ENCODE measurements at regions not wholly inside any gene's neighbourhood (a gene's known extent, or its start where the extent isn't known, plus 50 kb on each side); places are given as distances from the start of the nearest gene placed in this dataset.

- TF ChIP-seq POLR2A (IDR thresholded peaks at IDR 0.05; ENCODE audit: low read length) (no peak), PBX3 (IDR thresholded peaks at IDR 0.05) (no peak), CTCF (IDR thresholded peaks at IDR 0.05) (no peak), JUNB (IDR thresholded peaks at IDR 0.05) (no peak), EP300 (IDR thresholded peaks at IDR 0.05) (no peak), EHMT2 (IDR thresholded peaks at IDR 0.05; ENCODE audit: low read depth) (no peak), RNF2 (IDR thresholded peaks at IDR 0.05; ENCODE audit: borderline replicate concordance, low read depth) (no peak), RARB (CRISPR knock-in tag; IDR thresholded peaks at IDR 0.05) (no peak), GATA3 (IDR thresholded peaks at IDR 0.05; ENCODE audit: borderline replicate concordance) (no peak), HDAC2 (IDR thresholded peaks at IDR 0.05) (no peak)
Observed at GRCh38 chr13:87537951-87538350, 133.2 kb upstream of the SLITRK5 start.
